Activated CD8-positive, alpha-beta memory T cell treated with anti-CD3 and anti-CD28 coated beads, Interleukin-2, amount 50 U/mL, for 4 hours (primary cell): ENCODE measurements at regions not wholly inside any gene's neighbourhood (a gene's known extent, or its start where the extent isn't known, plus 50 kb on each side); places are given as distances from the start of the nearest gene placed in this dataset.
A peak's percentile ranks its signal among the peaks of the same experiment; 100 is the strongest.

Source experiments
- DNase-seq: peaks from one replicate; pipeline ENCODE4 v3.0.0-alpha.2; 2020

- DNase-seq, result no peak
Measured at GRCh38 chr15:31265090-31265870, 61.4 kb upstream of the KLF13 start.

GRCh38 chr15:31265871-31266711 lies 60.5 kb upstream of the KLF13 start:
- peak; percentile 49 for DNase-seq

- DNase-seq, result no peak
Measured at GRCh38 chr15:31266712-31267111, 59.9 kb upstream of the KLF13 start.

- DNase-seq, result no peak
Measured at GRCh38 chr15:31267161-31268107, 59.2 kb upstream of the KLF13 start.

- no peak for DNase-seq
Measured at GRCh38 chr15:31268108-31268501, 58.5 kb upstream of the KLF13 start.

- no peak for DNase-seq
Measured at GRCh38 chr15:31268911-31269784, 57.5 kb upstream of the KLF13 start.

GRCh38 chr15:31269816-31270575 lies 56.6 kb upstream of the KLF13 start:
- DNase-seq, result no peak

GRCh38 chr15:31270767-31271166 lies 55.9 kb upstream of the KLF13 start:
- DNase-seq, result no peak

- no peak for DNase-seq
Measured at GRCh38 chr15:31271224-31271635, 55.4 kb upstream of the KLF13 start.

- DNase-seq, result no peak
Measured at GRCh38 chr15:31271711-31272557, 54.7 kb upstream of the KLF13 start.

GRCh38 chr15:31272558-31273257 lies 53.9 kb upstream of the KLF13 start:
- no peak for DNase-seq

GRCh38 chr15:31273258-31273941 lies 53.2 kb upstream of the KLF13 start:
- DNase-seq, result no peak

- no peak for DNase-seq
Measured at GRCh38 chr15:31274496-31275330, 51.9 kb upstream of the KLF13 start.

- DNase-seq, result no peak
Measured at GRCh38 chr15:31275331-31276262, 51.0 kb upstream of the KLF13 start.

GRCh38 chr15:31276596-31277298 lies 49.9 kb upstream of the KLF13 start:
- DNase-seq, result no peak
